Stimulated activated CD8-positive, alpha-beta memory T cell treated with anti-CD3 and anti-CD28 coated beads, Interleukin-12 subunit alpha, Interleukin-12 subunit beta, amount 100 ng/mL, for 1 hour (primary cell): ENCODE measurements at regions not wholly inside any gene's neighbourhood (a gene's known extent, or its start where the extent isn't known, plus 50 kb on each side); places are given as distances from the start of the nearest gene placed in this dataset.

Experiments used
- DNase-seq: peaks from one replicate; pipeline ENCODE4 v3.0.0-alpha.2; 2020; ENCODE audit warnings: low read depth

DNA sequence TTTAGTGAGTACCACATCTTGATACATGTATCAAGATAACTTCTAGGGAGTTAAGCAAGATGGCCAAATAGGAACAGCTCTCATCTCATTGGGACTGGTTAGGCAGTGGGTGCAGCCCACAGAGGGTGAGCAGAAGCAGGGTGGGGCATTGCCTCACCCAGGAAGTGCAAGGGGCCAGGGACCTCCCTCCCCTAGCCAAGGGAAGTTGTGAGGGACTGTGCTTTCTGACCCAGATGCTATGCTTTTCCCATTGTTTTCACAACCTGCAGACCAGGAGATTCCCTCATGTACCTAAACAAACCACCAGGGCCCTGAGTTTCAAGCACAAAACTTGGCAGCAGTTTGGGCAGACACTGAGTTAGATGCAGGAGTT, 665.0 kb upstream of the CBLB start:
- DNase-seq, result no peak

DNA sequence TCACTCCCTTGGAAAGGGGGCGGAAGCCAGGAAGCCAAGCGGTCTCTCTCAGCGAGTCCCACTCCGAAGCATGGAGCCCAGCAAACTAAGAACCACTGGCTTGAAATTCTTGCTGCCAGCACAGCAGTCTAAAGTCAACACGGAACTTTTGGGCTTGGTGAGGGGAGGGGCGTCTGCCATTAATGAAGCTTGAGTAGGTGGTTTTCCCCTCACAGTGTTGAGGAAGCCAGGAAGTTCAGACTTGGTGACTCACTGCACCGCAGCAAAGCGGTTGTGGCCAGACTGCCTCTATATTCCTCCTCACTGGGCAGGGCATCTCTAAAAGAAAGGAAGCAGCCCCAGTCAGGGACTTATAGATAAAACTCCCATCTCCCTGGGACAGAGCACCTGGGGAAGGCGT, 665.4 kb upstream of the CBLB start:
- peak; percentile 12 for DNase-seq

DNA sequence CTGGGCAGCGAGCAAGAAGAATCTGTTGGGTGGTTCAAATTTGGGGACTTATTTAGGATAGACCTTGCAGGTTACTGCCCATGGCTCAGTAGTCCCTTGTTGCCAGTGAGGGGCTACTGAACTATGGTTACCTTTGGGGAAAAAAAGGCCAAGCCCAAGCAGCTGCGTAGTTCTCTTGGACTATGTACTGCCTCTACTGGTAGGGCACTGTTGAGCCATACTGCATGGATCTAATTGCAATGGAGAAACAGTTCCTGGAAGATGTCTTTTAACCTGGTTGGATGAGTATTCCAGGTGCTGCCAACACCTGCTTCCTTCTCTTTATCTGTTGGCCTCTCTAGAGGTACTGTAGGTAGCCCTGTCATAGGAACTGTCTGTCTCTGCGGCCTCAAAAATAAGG, 671.9 kb upstream of the CBLB start:
- no peak for DNase-seq

DNA sequence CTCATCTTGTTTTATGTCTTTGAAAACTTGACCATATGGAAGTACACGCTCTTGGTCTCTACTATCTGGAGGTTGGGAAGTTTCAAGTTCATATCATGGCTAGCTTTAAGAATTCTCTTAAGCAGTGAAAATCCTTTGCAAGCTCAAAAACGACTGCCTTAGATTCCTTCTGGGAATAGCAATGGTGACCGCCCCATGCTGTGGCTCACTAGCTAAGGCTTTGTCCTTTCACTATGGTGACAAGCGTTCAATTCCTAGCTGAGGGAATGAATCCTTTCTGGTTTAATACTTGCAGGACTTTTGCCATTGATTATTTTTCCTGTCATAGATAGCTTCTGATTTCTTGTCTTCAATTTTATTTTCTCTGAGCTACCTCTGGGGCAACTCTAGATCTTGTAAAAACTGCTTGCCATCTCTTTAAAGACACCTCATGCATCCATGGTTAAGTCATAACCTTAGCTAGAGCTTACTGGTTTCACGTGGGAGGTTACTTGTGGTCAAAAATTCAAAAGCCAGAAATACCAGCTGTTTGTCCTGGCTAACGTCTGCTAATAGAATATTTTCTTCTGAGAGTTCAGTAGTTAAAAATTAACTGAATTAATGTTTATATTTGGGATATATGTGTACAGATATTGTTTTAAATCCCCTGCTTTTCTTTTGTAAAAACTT, 673.4 kb upstream of the CBLB start:
- no peak for DNase-seq

DNA sequence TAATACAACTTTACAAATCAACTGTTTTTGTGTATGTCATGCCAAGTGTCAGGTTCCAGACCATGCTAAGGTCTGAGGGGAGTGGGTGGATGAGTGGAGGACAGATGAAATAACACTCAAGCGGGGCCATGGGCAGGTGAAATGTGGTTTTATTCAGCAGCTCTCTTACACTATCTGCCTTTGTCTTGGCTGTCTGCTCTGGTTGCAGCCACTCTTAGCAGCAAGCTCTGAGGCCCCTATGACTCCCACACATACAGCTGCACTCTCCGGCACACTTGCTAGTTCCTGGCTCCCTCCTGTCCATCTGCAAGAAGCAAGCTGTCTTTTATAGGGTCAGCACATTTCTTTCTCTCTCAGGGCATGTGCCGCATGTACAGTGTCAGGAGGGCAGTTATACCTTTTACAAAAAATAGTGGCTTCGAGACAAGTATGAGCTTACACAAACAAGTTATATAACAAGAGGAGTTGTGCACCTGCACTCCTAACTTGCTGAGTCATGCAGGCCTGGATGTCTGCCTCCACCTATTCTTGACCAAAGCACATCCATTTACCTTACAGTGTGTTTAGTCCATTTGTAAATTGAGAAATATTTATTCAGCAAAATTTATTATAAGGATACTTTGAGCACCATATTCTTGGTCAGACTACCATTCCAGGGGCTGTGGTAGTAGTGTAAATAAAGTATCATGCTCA, 683.7 kb upstream of the CBLB start:
- no peak for DNase-seq

DNA sequence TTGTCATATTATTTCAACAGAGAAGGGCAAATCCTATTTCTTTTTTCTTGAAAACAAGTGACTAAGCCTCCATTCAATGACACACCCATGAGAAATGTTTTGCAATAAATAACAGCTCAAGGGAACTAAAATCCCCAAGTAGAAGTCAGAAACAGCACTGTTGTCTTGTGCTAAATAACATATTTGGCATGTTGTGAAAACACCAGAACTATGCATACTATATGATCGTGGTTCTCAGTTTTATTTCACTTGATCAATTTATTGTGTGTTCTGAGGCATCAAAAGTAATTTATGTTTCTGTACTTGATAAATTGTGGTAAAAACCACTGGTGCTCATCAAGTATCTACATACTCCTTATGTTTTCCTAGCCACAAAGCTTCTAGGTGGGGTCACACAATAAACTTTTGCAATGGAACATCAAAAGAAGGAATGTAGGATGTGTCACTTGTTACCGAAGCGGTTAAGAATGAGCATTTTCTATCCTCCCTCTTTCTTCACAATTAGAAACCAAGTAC, 691.7 kb upstream of the CBLB start:
- DNase-seq, result no peak

DNA sequence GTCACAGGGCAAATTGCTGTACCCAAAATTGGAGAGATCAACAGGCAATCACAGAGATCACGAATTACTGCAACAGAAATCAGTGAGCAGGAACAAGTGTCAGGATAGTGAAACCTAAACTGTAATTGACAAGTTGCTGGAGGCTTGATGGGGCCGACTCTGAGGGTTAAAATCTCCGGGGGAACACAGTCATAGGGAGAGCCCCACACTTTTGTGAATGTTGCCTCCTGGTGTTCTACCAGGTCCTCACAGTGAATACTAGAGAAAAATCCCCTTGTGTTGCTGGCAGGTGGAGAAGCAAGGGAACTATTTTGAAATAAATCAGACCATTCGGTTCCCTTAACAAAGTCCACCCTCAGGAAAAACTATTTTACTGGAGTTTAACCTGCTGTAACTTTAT, 697.5 kb upstream of the CBLB start:
- no peak for DNase-seq

DNA sequence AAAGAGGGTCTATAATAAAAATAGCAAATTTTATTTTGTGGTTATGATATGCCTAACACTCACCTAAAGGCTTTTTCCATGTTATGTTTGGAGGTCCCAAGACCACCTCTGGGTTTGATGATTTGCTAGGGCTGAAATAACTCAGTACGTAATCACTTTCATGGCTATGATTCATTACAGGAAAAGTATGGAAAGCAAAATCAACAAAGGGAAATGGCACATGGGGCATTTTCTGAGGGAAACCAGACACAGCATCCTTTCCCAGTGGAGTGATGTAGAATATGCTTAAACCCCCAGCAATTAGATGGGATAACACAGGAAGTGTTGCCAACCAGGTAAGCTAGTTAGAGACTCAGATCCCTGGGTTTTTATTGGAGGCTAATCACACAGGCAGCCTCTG, 701.6 kb upstream of the CBLB start:
- DNase-seq, result no peak

DNA sequence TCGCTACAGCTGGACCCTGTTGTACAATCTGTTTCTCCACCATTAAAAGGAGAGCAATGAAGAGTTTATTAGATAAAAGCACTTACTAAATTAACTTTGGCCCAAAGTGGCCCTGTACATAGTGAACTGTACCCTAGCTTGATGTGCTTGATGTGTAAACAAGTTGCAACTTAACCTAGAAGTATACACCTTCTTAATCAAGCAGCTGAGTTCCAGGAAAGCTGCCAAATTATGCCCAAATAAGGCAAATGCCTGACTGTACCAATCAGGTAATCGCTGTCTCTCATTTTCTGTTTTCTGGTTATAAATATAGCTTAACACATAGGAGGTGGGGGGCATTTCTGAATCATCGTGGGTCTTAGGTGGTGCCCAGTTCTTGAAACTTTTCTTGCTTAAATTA, 704.8 kb upstream of the CBLB start:
- DNase-seq, result no peak

DNA sequence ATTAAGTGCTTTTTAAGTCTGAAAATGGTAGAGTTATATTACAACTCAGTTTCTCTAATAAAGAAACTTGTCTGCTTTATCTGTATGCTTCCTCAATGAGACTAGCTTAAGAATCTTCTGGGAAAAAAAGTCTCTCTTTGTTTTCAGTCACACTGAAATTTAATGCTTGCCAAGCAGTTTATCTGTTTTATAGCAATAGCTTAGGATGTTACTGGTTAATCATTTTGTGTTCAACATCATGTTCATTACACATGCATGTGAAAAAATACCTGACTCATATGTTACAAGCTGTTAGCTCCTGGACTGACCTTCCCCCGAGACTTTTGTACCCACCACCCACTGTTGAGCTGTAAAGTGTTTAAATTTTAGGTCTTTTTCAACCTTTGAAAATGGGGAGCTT, 706.2 kb upstream of the CBLB start:
- DNase-seq, result no peak

DNA sequence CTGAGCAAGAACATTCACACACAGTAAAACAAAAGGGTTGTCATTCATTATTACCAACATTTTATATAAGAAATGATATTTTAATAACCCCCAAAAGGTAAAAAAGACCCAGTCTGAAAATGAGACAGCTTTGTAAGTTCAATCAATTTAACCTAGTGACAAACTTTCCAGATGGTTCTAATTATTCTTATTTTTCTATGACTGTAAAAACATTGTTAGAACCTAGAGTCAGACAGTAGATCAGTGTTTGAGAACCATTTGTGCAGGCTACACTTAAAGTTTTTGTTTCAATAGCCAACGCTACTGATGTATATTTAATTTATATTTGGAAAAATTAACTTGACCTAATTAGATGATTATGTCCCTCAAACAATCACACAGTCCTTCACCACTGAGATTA, 708.4 kb upstream of the CBLB start:
- DNase-seq, result no peak

DNA sequence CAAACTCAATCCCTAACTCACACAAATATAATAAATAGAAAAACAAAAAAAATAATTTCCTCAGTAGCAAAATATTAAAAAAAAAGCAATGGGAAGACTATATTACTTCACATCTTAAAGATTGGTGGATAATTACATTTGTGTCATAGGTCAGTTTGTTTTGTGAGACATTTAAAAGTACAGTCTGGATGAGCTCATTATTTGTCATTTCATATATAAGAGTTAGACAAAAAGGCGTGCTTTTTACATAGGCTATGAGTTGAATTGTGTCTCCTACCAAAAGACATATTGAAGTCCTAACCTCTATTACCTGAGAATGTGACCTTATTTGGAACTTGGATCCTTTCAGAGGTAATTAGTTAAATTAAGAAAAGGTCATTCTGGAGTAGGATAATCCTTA, 710.1 kb upstream of the CBLB start:
- DNase-seq, result no peak

DNA sequence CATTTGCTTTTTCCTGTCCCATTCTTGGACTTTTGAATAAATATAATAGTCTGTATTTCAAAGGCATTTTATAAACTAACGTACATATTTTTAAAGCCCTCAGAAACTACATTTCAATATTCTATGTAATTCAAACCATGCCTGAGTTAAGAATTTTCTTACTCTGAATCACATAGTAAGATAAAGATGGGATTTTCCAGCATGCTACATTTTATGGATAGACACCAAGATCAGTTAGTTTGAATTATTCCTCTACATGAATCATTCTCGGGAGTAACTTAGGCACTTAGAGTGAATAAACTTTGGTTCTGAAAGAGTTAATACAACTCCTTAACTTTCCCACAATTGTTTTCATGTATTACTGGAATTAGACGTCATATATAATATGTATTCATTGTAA, 713.3 kb upstream of the CBLB start:
- no peak for DNase-seq

DNA sequence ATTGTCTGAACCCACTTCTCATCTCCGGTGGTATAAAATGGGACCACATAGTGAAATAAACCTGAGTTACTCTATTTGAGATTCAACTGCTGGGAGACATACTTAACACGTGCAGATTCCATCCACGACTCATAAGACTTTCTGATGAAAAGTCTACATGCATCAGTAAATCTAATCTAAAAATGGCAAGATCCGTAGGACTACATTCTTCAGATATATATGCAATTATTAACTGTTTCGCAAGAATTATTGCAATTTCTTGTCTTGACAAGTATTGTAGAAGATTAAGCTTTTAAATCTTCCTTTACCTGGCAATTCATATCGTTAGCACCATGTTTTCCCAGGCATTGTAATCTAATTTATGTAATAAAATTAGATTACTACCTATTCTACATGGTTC, 718.7 kb upstream of the CBLB start:
- no peak for DNase-seq

DNA sequence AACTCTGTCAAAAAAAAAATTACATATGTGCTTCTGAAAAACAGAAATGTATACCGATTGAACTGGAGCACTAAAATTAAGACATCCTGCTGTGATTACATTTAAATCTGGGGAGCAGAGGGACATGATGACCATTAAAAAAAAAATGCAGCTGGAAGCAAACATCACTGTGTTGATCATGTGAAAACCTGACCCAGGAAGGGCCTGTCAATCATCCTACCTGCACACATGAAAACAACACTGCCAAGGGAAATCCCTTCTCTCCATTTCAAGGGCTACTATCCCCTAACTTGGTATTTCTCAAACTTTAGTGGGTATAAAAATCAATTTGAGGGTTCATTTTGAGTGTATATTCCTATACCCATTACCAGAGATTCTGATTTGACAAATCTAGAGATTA, 719.9 kb upstream of the CBLB start:
- DNase-seq, result no peak

DNA sequence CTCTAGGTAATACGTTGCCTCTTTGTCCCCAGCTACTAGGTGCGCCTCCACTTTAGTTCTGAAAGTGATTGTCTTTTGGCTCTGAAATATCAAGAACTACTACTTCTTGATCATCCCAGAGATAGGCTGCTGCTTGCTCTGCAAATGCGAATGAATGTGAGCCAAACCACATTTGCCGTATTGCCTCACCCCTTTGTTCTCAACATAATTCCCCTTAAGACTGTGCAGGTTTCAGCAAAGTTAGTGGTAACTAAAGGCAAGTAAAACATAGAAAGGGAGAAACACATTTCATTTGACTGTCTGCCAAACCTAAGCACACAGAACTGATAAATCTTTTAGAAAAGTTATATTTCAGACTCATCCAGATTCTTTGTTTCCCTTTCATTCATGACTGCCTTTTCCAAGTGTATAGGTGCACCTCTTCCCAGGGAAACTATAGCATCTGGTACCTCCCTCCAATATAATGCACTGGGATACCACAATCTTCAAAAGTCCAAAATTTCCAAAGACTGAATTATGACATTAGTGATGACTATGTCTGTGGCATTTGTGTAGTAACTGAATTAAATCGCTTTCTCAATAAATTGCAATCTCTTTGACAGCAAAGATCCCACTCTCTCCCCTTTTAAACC, 720.6 kb upstream of the CBLB start:
- no peak for DNase-seq

DNA sequence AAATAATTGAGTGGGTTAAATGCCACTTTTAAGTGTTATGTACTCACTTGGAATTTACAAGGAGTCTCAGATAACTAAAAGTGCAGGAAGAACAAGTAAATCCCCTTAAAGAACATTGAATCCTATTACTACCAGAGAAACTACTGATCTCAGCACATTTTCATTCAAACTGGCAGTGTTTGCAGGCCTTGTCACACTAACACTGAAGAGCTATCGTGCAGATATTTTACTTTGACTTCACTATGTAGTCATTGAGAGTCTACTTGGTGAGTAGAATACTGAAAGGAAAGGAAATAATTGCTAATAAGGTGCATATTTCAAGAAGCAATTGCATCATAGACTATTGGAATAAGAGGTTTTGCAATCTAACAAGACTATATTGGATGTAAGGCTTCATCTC, 721.4 kb upstream of the CBLB start:
- no peak for DNase-seq

DNA sequence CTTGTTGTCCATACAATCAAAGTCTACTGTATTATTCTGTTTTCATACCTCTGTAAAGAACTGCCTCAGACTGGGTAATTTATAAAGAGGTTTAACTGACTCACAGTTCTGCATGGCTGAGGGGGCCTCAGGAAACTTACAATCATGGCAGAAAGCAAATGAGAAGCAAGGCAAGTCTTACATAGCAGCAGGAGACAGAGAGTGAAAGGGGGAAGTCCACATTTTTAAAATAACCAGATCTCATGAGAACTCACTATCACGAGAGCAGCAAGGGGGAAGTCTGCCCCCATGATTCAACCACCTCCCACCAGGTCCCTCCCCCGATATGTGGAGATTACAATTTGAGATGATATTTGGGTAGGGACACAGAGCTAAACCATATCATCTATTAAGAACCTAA, 724.6 kb upstream of the CBLB start:
- no peak for DNase-seq

DNA sequence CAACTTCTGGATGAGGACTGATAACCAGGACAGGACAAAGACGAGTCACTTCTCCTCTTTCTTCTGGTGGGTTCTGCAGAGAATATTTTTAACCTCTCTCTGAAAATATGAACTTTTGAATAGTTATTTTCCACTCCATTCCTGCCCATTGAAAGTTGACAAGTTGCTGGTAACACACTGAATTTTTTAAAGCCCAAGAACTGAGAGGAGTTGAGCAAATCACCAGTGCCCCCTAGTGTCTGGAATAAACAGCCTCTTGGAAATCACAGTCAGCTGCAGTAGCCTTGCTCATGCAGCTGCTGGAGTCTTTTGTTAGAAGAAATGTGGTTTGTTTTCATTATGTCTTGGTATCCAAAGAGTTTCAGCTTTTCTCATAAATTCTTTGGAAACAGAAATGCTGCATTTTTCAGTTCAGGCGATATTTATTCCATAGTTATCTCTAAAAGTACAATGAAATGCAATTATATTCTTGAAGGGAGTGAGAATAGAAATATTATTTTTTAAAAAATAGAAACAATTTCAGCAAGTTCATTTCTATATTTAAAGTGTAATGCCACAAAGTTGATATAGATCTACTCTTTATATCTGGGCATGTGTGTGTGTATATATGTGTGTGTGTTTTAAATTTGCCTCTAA, 741.0 kb upstream of the CBLB start:
- peak; percentile 44 for DNase-seq

DNA sequence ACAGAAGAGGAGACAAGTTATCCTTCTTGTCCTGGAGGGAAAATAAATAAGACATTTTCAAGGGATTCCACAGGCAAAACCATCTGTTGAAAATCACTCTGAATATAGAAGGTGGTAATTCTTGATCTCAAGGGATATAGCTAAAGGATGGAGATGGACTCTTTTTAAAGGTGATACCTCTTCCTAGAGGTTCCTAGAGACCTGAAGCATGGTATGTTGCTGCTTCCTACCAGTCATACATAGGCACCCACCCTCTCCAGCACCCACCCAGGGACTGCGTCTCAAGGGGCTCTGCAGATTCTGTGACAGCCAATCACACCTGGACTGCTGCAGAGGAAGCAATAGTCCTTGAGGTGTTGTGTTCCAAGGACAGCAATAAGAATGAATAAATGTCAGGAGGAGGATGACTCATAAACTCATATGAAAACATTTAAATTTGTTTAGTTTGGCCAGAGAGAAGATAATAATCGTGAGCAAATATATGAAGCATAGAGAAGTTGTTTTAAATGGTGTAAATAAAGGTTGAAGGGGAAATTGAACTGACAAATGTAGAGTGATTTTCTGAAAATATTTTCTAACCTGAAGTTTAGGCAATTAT, 741.6 kb upstream of the CBLB start:
- DNase-seq, result no peak

DNA sequence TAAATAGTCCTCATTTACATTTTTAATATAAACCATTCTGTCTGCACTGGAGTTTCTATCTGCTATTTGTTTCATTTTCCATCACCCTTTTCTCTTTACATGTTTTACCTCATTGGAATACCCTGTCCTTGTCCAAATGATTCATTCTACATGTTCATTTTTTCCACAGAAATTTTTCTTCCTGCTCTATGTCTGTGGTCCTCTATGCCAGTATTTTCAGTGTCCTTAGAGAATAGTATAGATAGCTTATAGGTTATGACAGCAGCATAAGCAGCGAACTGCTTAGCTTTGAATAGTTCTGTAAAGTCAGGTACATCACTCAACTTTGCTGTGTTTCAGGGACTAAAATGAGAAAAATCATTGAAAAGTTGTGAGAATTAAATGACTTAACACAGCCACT, 742.3 kb upstream of the CBLB start:
- DNase-seq, result no peak

DNA sequence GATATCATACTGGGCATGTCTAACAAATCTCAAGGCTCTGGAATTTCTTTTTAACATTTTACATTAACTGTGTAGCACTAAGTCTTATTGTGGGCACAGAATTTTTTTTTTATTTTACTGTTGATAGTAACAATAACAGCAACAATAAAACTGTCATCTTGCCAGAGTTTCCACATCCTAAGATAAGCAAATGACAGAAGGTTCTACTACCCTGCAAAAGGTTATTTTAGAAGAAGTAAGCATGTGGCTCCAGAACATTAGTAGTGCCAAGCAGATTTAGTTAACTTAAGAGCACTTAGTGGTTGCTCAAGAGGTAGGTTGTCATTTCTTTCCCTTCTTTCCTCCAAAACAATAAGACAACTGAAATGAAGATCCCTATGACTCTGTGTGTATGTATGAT, 743.0 kb upstream of the CBLB start:
- no peak for DNase-seq

DNA sequence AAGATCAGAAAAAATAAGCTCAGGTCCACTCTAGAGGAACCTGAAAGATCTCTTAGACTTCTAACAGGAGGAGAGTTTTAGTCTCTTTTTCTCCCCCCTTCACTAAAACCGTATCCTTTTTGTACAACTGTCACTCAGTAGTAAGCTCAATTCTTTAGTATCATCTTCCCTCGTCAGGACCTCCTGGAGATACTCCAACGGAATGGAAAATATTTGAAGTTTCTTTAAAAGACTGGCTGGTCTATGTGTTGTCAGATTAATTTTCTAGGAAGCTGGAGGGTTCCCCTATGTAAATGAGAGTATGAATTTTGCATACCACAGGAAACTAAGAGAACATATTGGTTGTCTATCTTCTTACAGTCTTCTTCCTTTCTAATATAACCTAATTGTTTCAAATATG, 747.7 kb upstream of the CBLB start:
- no peak for DNase-seq
